HG03095 (cell line): ENCODE measurements at regions not wholly inside any gene's neighbourhood (a gene's known extent, or its start where the extent isn't known, plus 50 kb on each side); places are given as distances from the start of the nearest gene placed in this dataset.
A peak's percentile ranks its signal among the peaks of the same experiment; 100 is the strongest.

Source experiments
- ATAC-seq: cut with Tn5 transposase; IDR thresholded peaks from one replicate; pipeline ENCODE4 v1.9.1; 2021; ENCODE audit warnings: moderate library complexity; ENCODE audit not compliant: unreplicated experiment

- no peak for ATAC-seq
Observed at GRCh38 chr2:126177479-126177878, 478.5 kb upstream of the GYPC start.

GRCh38 chr2:126187668-126188067, 468.3 kb upstream of the GYPC start:
- ATAC-seq, result no peak

DNA sequence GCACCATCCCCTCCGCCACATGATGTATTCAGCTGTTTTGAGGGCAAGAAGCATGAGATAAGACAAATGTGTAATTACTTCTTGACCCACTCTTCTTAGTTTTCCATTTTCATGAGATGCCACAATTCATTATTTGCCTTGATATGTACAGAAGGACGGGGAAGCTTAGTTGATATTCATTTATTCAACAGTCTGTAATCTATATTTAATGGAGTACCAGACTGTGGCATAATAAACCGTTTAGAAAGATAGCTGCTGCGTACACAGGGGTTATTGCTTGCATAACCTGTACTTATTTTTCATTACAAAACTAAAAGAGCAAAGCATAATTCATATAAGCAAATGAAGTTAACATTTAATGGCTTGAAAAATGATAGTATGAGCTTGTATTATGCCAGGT, 466.4 kb upstream of the GYPC start:
- ATAC-seq, result no peak

- no peak for ATAC-seq
Observed at GRCh38 chr2:126200538-126200937, 455.4 kb upstream of the GYPC start.

- ATAC-seq, result no peak
Observed at GRCh38 chr2:126208266-126208665, 447.7 kb upstream of the GYPC start.

- no peak for ATAC-seq
Observed at GRCh38 chr2:126212735-126213134, 443.2 kb upstream of the GYPC start.

DNA sequence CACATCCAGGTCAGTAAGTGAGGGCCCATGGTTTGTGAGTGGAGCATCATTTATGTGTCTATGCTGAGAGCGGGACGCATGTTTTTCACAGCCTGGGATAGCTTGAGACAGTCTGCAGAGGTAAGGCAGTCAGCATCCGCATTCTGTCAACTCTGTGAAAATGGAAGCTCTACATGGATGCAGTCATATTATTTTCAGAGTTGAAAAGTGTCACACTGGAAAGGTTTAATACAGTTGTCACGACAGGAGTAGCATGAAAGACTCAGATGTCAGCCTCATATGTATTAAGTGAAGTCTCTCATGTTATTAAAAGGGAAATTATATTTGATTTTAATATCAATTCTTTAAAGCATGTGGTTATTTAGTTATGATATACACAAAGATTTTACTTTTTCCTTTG, 436.9 kb upstream of the GYPC start:
- ATAC-seq, result no peak

GRCh38 chr2:126220331-126220730, 435.6 kb upstream of the GYPC start:
- ATAC-seq, result no peak

GRCh38 chr2:126221506-126221905, 434.5 kb upstream of the GYPC start:
- no peak for ATAC-seq

GRCh38 chr2:126222278-126222677, 433.7 kb upstream of the GYPC start:
- no peak for ATAC-seq

- no peak for ATAC-seq
Observed at GRCh38 chr2:126224776-126225175, 431.2 kb upstream of the GYPC start.

DNA sequence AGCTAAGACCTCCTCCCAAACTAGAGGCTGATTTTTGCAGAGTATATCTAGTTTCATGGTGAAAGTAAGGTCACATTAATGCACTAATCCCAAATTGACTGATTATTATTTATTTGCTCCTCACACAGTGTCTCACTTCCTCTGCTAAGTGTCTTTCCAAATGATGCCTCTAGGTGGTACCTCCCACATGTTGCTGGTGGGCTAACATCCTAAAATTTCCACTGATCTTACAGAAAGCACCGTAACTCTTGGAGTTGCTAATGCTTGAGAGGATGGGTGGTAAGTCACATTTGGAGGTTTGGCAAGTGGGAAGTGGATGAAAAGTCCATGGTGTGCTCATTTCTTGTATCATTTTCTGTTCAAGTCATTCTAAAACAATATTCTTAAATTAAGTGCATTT, 428.7 kb upstream of the GYPC start:
- no peak for ATAC-seq

DNA sequence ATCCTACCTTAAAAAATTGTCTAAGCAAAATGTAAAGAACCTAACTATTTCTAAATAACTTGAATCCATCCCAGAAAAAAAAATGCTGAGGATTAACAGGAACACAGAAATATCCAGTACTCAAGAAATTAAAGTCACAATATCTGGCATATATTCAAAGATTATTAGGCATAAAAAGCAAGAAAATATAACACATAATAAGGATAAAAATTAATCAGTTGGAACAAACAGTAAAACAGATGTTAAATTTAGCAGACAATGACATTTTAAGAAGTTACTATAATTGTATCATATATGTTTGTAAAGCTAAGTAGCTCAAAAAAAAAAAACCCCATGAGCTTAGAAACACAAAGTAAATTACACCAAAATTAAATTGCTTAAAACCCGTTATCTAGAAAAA, 427.4 kb upstream of the GYPC start:
- ATAC-seq, result no peak

DNA sequence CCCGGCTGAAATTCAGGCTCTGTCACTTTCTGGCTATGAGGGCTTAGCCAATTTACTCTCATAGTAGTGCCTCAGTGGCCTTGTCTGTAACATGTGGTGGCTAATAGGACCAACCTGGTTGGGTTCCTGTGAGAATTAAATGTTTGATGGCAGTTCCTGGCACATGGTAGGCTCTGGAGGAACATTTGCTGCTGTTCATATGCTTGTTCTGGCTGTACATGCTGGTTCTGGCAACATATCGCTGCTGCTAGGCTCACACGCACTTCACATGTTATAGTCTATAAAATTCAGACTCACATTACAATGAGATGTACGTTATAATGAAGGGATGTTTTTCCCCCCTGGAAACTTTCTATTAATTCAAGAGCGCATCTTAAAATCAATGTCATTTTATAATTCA, 417.7 kb upstream of the GYPC start:
- no peak for ATAC-seq

DNA sequence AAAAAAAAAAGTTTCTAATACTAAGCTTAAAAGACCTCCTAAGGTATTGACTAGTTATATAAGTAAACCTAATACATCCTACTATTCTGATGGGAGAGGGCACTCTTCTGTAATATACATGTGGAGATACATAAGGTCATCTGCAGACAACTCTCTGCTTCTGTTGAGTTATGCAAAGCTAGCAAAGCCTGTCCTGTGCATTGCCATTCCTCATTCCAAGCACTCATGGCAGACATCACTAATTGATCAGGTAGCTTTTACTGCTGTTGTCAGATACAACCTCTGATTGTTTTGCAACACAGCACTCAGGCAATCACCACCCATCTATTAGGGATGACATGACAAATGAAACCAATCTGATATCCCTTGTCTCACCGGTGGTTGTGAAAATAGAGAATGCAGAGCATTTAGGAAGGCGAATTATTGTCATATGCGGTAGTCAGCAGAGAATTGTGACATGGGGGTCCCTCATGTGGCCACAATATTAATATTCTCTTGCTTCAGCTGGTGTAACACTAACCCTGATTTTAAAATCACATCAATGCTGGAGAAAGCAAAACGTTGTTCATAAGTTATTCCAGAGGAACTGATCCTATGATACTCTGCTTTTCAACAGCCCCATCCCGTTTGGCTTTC, 416.5 kb upstream of the GYPC start:
- ATAC-seq, result no peak

DNA sequence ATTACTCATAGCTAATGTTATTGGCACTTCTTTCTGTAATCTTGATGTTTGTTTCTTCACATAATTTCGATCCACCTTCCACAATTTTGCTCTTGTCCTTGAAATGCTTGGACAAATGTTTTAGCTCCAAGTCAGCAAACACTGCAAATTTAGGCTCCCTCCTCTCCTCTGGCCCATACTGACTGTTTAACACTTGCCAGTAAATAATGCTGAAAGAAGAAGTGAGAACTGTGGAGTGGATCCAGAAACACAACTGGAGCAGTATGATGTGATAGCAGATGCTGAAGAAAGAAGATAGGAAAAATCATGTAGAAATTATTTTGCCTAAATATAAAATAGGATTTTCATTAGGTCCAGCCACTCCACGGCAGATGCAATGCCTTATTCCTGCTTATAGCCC, 415.0 kb upstream of the GYPC start:
- ATAC-seq, result no peak

- ATAC-seq, result no peak
Observed at GRCh38 chr2:126241411-126241810, 414.5 kb upstream of the GYPC start.

- ATAC-seq, result peak; percentile 76
Observed at GRCh38 chr2:126244937-126245336, 411.0 kb upstream of the GYPC start.

DNA sequence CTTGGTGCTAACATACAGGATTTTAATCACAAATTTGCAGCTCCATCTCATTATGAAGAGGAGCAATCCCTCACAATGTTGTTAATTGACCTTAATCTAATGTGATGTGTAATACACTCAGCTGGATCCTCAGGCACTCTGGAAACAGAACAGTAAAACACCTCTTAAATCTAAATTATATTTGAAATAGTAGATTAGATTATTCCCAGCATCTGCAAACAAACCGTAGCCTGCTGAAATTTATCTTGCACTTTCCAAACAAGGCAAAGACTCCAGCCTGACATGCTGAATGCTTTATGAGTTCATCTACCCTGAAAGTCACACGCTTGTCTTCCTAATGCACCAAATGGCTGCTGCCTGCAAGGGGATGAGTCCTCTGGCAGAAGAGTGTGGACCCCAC, 402.3 kb upstream of the GYPC start:
- ATAC-seq, result no peak

DNA sequence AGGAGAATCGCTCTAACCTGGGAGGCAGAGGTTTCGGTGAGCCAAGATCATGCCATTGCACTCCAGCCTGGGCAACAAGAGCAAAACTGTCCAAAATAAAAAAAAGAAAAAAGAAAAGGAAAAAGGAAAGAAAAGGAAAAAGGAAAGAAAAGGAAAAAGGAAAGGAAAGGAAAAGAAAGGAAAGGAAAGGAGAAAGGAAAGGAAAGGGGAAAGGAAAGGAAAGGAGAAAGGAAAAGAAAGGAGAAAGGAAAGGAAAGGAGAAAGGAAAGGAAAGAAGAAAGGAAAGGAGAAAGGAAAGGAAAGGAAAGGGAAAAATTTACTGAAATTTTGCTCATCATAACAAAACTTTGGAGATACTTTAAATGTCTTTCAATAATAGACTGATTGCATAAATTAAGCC, 391.3 kb upstream of the GYPC start:
- ATAC-seq, result no peak

- ATAC-seq, result no peak
Observed at GRCh38 chr2:126269911-126270310, 386.0 kb upstream of the GYPC start.

DNA sequence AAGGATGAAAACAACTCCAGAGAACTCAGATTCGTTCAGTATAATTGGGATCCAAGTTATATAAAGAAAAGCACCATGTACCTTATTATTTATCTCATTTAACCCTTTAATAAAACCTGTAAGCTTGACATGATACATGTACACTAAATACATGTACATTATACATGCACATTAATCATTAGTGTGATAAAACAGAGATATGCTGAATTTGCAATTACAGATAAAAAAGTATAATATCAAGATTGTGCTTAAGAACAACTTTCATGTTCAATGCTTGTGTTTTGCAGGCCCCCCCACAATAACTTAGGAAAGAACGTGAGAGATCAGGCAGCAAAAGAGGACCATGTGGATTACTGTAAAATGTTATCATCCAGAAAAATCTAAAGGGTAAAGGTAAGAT, 385.4 kb upstream of the GYPC start:
- no peak for ATAC-seq

DNA sequence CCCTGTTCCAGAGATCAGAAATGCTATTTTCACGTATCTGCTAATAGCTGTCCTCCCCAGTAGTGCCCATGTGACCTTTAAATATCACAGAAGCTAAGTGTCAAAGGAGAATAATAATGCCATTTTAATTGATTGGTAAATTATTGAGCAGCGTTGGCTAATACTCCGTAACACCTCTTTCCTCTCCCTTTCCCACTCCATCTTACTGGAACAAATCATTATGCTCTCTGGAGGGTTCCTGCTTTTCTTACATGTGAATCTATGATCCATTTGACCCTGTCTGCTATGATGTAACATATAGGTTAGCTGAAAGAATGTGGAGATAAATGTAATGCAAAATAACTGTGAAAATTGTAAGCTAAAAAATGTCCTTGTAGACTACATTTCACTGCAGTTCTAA, 383.6 kb upstream of the GYPC start:
- ATAC-seq, result no peak

DNA sequence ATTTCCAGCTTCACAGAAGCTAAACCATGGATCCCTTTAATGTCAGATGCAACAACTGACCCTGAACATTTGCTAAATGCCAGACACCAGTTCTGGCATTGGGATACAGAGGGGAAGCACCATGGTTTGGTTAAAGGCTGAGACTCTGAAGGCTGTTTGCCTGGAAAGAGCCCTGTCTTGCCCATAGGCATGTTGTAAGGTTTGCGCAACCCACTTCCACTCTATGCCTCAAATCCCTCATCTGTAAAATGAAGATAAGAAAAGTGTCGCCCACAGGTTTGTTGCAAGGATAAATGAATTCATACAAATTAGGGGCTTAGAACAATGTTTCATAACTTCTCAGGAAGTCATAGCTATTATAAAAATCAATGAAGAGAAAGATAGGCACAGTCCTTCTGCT, 380.9 kb upstream of the GYPC start:
- ATAC-seq, result no peak
